ENCODE measurements at regions not wholly inside any gene's neighbourhood (a gene's known extent, or its start where the extent isn't known, plus 50 kb on each side); places are given as distances from the start of the nearest gene placed in this dataset.
"Not testable (repeated sequence)": the region's sequence is repeated elsewhere in the genome, so short reads cannot be mapped to it uniquely, and the experiment has no call there.

DNA sequence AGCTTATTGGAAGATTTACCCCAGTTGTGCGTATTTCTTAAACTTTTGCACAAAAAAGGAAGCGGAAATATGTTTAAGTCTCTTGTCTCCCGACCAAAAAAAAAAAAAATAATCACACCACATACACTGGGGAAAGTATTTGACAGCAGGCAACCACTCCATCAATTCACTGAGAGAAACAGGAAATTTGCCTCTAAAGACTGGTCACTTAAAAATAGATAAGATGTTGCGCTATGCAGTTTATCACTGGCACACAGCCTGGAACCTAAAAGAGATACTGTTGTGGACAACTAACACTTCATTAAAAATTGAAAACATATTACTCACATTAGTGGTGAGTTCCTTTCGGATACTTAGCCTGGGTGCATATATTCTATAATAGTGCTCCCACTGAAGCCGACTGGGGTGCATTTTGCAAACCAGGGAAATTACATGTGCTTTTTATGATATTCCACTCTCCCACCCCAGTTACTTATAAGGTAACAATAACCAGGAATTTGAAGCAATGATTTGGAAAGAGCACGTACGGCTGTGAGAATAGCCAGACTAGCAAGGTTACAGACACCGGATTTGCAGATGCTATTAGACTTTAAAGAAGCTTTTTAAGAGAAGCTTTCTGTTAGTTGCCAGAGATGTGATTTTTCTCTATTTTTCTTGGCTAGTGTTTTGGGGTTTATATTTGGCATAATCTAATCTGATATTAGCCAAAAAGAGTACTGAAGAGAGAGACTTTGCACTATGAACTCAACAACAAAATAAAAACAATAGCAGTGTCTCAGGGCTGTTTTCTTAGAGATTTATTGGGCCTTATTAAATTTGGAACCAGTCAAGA lies 311.5 kb downstream of the NOVA1 start:
- no peaks in the 10 kb centered on the region for H3K36me3 ChIP-seq
- no peaks in the 10 kb centered on the region for H3K27me3 ChIP-seq
- no peak overlapping the region for H3K27ac ChIP-seq
- intact Hi-C loops (cut with DNase I; ENCODE audit: low total_unique reads): no loop called here
- peaks cover 0 to 27% (median 9%) of the 10 kb centered on the region in 4 donors for H3K4me1 ChIP-seq
- DNase-seq: no peak
- TF ChIP-seq, protein P1, sequence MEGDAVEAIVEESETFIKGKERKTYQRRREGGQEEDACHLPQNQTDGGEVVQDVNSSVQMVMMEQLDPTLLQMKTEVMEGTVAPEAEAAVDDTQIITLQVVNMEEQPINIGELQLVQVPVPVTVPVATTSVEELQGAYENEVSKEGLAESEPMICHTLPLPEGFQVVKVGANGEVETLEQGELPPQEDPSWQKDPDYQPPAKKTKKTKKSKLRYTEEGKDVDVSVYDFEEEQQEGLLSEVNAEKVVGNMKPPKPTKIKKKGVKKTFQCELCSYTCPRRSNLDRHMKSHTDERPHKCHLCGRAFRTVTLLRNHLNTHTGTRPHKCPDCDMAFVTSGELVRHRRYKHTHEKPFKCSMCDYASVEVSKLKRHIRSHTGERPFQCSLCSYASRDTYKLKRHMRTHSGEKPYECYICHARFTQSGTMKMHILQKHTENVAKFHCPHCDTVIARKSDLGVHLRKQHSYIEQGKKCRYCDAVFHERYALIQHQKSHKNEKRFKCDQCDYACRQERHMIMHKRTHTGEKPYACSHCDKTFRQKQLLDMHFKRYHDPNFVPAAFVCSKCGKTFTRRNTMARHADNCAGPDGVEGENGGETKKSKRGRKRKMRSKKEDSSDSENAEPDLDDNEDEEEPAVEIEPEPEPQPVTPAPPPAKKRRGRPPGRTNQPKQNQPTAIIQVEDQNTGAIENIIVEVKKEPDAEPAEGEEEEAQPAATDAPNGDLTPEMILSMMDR (IDR thresholded peaks at IDR 0.05): no peak
- H3K9me3 ChIP-seq: no peaks in the 10 kb centered on the region
- H3K4me3 ChIP-seq: no peak overlapping the region

DNA sequence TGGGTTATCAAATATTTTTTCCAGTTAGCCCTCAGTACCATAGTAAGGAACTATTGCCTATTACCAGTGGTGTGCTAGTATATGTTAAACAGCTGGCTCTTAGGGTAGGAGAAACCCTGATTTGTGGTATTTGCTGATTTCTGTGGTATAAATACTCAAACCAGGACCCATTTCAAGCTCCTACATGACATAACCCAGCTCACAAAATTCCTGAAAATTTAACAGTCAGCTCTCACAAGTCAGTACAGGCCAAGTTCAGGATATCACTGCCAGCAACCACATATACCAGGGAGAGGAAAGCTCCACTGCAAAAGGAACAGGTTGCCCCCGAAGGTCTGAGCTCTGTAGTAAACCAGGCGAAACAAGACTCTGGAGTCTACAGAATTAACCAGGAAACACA lies 315.3 kb downstream of the NOVA1 start:
- intact Hi-C loops (cut with DNase I; ENCODE audit: low total_unique reads): no loop called here
- Histone ChIP-seq H3K9me3 (no peaks in the 10 kb centered on the region), H3K27me3 (no peaks in the 10 kb centered on the region), H3K27ac (no peak overlapping the region), H3K36me3 (no peaks in the 10 kb centered on the region), H3K4me3 (no peak overlapping the region), H3K4me1 (peaks cover 0 to 30% (median 12%) of the 10 kb centered on the region in 4 donors)
- TF ChIP-seq, protein P1 (IDR thresholded peaks at IDR 0.05): no peak
- no peak for DNase-seq

DNA sequence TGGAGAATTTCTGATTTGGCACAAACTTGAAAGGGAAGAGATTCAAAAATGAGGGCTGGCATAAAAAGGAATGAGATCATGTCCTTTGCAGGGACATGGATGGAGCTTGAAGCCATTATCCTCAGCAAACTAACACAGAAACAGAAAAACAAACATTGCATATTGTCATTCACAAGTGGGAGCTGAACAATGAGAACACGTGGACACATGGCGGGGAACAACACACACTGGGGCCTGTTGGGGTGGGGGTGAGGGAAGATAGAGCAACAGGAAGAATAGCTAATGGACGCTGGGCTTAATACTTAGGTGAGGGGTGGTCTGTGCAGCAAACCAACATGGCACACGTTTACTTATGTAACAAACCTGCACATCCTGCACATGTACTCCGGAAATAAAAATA lies 315.8 kb downstream of the NOVA1 start:
- H3K36me3 ChIP-seq; DNase-seq; H3K27ac ChIP-seq; intact Hi-C loops (cut with DNase I; ENCODE audit: low total_unique reads); H3K27me3 ChIP-seq; H3K9me3 ChIP-seq; H3K4me3 ChIP-seq: not testable (repeated sequence)
- peaks cover 0 to 30% (median 12%) of the 10 kb centered on the region in 4 donors for H3K4me1 ChIP-seq

DNA sequence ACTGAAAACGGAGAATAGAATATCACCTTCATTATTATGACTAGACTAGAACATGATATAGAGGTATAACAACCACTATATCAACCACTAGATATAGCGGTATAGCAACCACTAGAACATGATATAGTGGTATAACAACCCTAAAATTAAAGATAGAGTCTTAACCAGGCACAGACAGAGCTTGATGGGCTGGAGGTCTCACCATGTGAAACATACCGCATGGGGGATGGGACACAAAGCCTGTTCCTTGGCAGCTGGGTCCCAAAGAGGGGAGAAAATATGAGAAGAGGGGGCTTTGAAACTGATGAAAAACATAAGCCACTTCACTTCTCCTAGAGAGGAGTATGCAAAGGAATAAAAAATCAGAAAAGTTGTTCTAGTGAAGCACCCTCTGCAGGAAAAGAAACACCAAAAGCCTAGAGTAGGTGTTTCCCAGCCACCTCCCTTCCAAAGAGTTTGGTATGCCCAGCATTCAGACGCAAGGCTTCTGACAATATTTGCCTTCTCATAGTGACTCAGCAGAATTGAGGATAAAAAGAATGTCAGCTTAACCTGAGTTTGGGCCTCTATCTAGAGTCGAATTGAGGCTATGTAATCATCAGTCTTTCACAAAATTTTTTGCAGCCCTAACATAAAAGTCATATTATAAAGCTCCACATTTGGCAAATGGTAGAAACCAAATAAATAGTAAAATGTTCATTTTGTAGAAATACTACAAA lies 316.4 kb downstream of the NOVA1 start:
- Histone ChIP-seq H3K4me3 (no peak overlapping the region), H3K9me3 (no peaks in the 10 kb centered on the region), H3K4me1 (peaks cover 0 to 26% (median 12%) of the 10 kb centered on the region in 4 donors), H3K36me3 (no peaks in the 10 kb centered on the region), H3K27ac (no peak overlapping the region), H3K27me3 (no peaks in the 10 kb centered on the region)
- DNase-seq: no peak
- TF ChIP-seq, protein P1 (IDR thresholded peaks at IDR 0.05): no peak
- intact Hi-C loops (cut with DNase I; ENCODE audit: low total_unique reads): no loop called here

DNA sequence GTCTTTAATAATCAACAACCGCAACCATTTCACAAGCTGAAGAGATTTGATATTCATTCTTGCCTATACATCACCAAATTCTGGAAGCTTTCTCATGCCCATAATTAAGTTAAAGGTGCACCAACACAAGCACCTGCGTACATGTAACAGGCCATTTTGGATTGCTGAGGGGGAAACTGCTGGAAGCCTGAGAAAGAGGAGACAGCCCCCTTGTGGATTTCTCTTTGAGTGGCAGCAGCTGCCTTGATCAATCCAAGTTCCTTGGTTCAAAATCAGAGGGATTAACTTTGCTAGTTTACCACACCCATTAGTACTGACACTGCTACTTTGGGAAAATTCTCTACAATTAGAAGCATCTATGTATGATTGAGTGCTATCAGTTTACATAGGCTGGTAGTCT lies 321.1 kb downstream of the NOVA1 start:
- intact Hi-C loops (cut with DNase I; ENCODE audit: low total_unique reads): no loop called here
- TF ChIP-seq, protein P1 (IDR thresholded peaks at IDR 0.05): no peak
- no peaks in the 10 kb centered on the region for H3K27me3 ChIP-seq
- H3K27ac ChIP-seq: no peak overlapping the region
- peaks cover 0 to 10% (median 5%) of the 10 kb centered on the region in 4 donors for H3K4me1 ChIP-seq
- no peak for DNase-seq
- H3K9me3 ChIP-seq: no peaks in the 10 kb centered on the region
- H3K36me3 ChIP-seq: no peaks in the 10 kb centered on the region
- no peak overlapping the region for H3K4me3 ChIP-seq

DNA sequence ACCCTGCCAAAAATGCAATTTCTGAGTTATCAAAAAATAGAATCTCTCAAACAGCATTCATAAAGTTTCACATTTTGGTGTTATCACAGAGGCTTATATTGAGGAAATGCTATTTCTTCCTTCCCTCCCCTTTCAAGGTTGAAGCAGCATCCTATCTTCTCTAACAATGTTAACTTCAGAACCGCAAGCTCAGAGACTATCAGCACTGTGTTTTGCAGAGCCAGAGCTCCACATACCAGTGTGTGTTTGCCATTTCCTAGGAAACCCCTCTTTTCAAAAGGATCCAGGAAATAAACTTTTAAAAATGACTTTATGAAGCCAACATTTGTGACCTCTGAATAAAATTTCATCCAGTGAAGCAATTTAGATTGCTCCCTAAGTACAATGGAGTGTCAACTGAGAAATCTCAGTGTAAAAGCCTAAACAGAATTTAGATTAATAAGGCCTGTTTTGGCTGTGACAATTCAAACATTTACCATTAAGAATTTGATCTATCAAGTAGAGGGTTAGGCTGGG lies 332.6 kb downstream of the NOVA1 start:
- Histone ChIP-seq H3K4me1 (no peaks in the 10 kb centered on the region), H3K27me3 (no peaks in the 10 kb centered on the region), H3K4me3 (no peak overlapping the region), H3K36me3 (no peaks in the 10 kb centered on the region), H3K27ac (no peak overlapping the region), H3K9me3 (peaks cover 0 to 5% (median 0%) of the 10 kb centered on the region in 3 donors)
- TF ChIP-seq, protein P1 (IDR thresholded peaks at IDR 0.05): no peak
- no peak for DNase-seq
- intact Hi-C loops (cut with DNase I; ENCODE audit: low total_unique reads): no loop called here

Measured in tibial artery (tissue), 4 donors.